H9 (cell line): ENCODE measurements at regions not wholly inside any gene's neighbourhood (a gene's known extent, or its start where the extent isn't known, plus 50 kb on each side); places are given as distances from the start of the nearest gene placed in this dataset.

Experiments
- DNase-seq: peaks from one replicate; pipeline ENCODE4 v3.0.0-alpha.2; 2017
- H2AFZ ChIP-seq: one replicate; pipeline ENCODE4 v1.6.1; 2013; ENCODE audit warnings: mild to moderate bottlenecking, low read length, control low read depth, moderate library complexity
- H2AK5ac ChIP-seq: 2 replicates; pipeline ENCODE4 v1.6.1; 2013; ENCODE audit warnings: low read length, control low read depth, mixed read lengths; ENCODE audit not compliant: insufficient read length
- H2BK120ac ChIP-seq: one replicate; pipeline ENCODE4 v1.6.1; 2013; ENCODE audit warnings: low read depth, mild to moderate bottlenecking, low read length, control low read depth, inconsistent platforms; ENCODE audit not compliant: poor library complexity, severe bottlenecking
- H2BK12ac ChIP-seq: 2 replicates; pipeline ENCODE4 v1.6.1; 2013; ENCODE audit warnings: low read length, control low read depth, mixed read lengths, low read depth; ENCODE audit not compliant: insufficient read length
- H2BK15ac ChIP-seq: 2 replicates; pipeline ENCODE4 v1.6.1; 2013; ENCODE audit warnings: low read depth, low read length, control low read depth
- H2BK20ac ChIP-seq: one replicate; pipeline ENCODE4 v1.6.1; 2013; ENCODE audit warnings: low read depth, mild to moderate bottlenecking, low read length, control low read depth, inconsistent platforms; ENCODE audit not compliant: poor library complexity, severe bottlenecking
- H2BK5ac ChIP-seq: 2 replicates; pipeline ENCODE4 v1.6.1; 2013; ENCODE audit warnings: low read length, control low read depth, mixed read lengths; ENCODE audit not compliant: insufficient read length
- H3K14ac ChIP-seq: 2 replicates; pipeline ENCODE4 v1.6.1; 2013; ENCODE audit warnings: low read length, control low read depth; ENCODE audit not compliant: insufficient read depth
- H3K18ac ChIP-seq: 2 replicates; pipeline ENCODE4 v1.6.1; 2013; ENCODE audit warnings: low read depth, mild to moderate bottlenecking, mixed read lengths, low read length, control low read depth; ENCODE audit not compliant: insufficient read length
- H3K23ac ChIP-seq: 2 replicates; pipeline ENCODE4 v1.6.1; 2013; ENCODE audit warnings: low read length, control low read depth, mixed read lengths, low read depth; ENCODE audit not compliant: insufficient read length
- H3K23me2 ChIP-seq: 2 replicates; pipeline ENCODE4 v1.6.1; 2013; ENCODE audit warnings: low read depth, mild to moderate bottlenecking, mixed read lengths, low read length, control low read depth; ENCODE audit not compliant: insufficient read length, poor library complexity, severe bottlenecking
- H3K27ac ChIP-seq: 2 replicates; pipeline ENCODE4 v1.5.1; 2013; ENCODE audit warnings: low read length, control low read depth, mixed read lengths, low read depth; ENCODE audit not compliant: insufficient read length
- H3K27me3 ChIP-seq: 2 replicates; pipeline ENCODE4 v1.6.1; 2013; ENCODE audit warnings: low read length, control low read depth, inconsistent platforms; ENCODE audit not compliant: insufficient read depth
- H3K4ac ChIP-seq: 2 replicates; pipeline ENCODE4 v1.6.1; 2013; ENCODE audit warnings: low read depth, mild to moderate bottlenecking, control low read depth, inconsistent platforms, low read length, moderate library complexity
- H3K4me1 ChIP-seq: 2 replicates; pipeline ENCODE4 v1.6.1; 2013; ENCODE audit warnings: low read length, control low read depth, inconsistent platforms; ENCODE audit not compliant: insufficient read depth
- H3K4me2 ChIP-seq: 2 replicates; pipeline ENCODE4 v1.6.1; 2013; ENCODE audit warnings: low read length, control low read depth, mixed read lengths; ENCODE audit not compliant: insufficient read length, insufficient read depth
- H3K56ac ChIP-seq: 2 replicates; pipeline ENCODE4 v1.6.1; 2013; ENCODE audit warnings: low read depth, mild to moderate bottlenecking, mixed read lengths, low read length, control low read depth; ENCODE audit not compliant: insufficient read length
- H3K79me1 ChIP-seq: 2 replicates; pipeline ENCODE4 v1.6.1; 2013; ENCODE audit warnings: low read depth, mild to moderate bottlenecking, moderate library complexity, low read length, control low read depth, inconsistent platforms; ENCODE audit not compliant: insufficient read depth, poor library complexity, severe bottlenecking
- H3K79me2 ChIP-seq: 2 replicates; pipeline ENCODE4 v1.6.1; 2013; ENCODE audit warnings: low read length, control low read depth, inconsistent platforms; ENCODE audit not compliant: insufficient read depth
- H3K9ac ChIP-seq: 2 replicates; pipeline ENCODE4 v1.6.1; 2013; ENCODE audit warnings: low read length, control low read depth, mixed read lengths; ENCODE audit not compliant: insufficient read length; ENCODE audit errors: extremely low read depth
- H3K9me3 ChIP-seq: one replicate; pipeline ENCODE4 v1.6.1; 2013; ENCODE audit warnings: low read depth, low read length, inconsistent platforms; ENCODE audit not compliant: control insufficient read depth
- H3T11ph ChIP-seq: one replicate; pipeline ENCODE4 v1.6.1; 2013; ENCODE audit warnings: mild to moderate bottlenecking, low read length, control low read depth, inconsistent platforms
- H4K20me1 ChIP-seq: one replicate; pipeline ENCODE4 v1.6.1; 2013; ENCODE audit not compliant: control insufficient read depth, insufficient read length, insufficient read depth
- H4K5ac ChIP-seq: 2 replicates; pipeline ENCODE4 v1.6.1; 2013; ENCODE audit warnings: low read depth, mild to moderate bottlenecking, mixed read lengths, low read length, control low read depth; ENCODE audit not compliant: insufficient read length
- H4K8ac ChIP-seq: replicated peaks from 2 replicates; pipeline ENCODE4 v1.6.1; 2013; ENCODE audit warnings: low read length, control low read depth, mixed read lengths, low read depth; ENCODE audit not compliant: insufficient read length
- H4K91ac ChIP-seq: 2 replicates; pipeline ENCODE4 v1.6.1; 2013; ENCODE audit warnings: low read depth, mild to moderate bottlenecking, moderate library complexity, mixed read lengths, low read length, control low read depth; ENCODE audit not compliant: insufficient read length
- H3K27ac Mint-ChIP-seq, 3 experiments: 2 replicates in 2 of 3; 3 replicates in 1 of 3; pipeline ENCODE4 v1.8.0; 2020 to 2021; ENCODE audit warnings: mixed read lengths in 3 of 3, mild to moderate bottlenecking in 1 of 3, moderate library complexity in 1 of 3
- H3K27me3 Mint-ChIP-seq: 2 replicates; pipeline ENCODE4 v1.8.0; 2021; ENCODE audit warnings: low read depth, mild to moderate bottlenecking, moderate library complexity, mixed read lengths
- H3K36me3 Mint-ChIP-seq, 3 experiments: 2 replicates in 2 of 3; 3 replicates in 1 of 3; pipeline ENCODE4 v1.8.0; 2020 to 2021; ENCODE audit warnings: low read depth in 3 of 3, mixed read lengths in 3 of 3; ENCODE audit not compliant: insufficient read depth in 1 of 3
- H3K4me1 Mint-ChIP-seq, 2 experiments: 2 replicates each; pipeline ENCODE4 v1.8.0; 2020; ENCODE audit warnings: mixed read lengths in 2 of 2
- H3K4me3 Mint-ChIP-seq, 2 experiments: 2 replicates in 1 of 2; 3 replicates in 1 of 2; pipeline ENCODE4 v1.8.0; 2020 to 2021; ENCODE audit warnings: mild to moderate bottlenecking in 2 of 2, mixed read lengths in 2 of 2, moderate library complexity in 1 of 2
- H3K9me3 Mint-ChIP-seq, 2 experiments: 2 replicates in 1 of 2; 3 replicates in 1 of 2; pipeline ENCODE4 v1.8.0; 2020; ENCODE audit warnings: mild to moderate bottlenecking in 2 of 2, mixed read lengths in 2 of 2, moderate library complexity in 1 of 2
- WGBS: extraction: QIAGEN DNeasy Blood & Tissue Kit; methylation state at CpG from one replicate; pipeline ENCODE4 v1.1.7; 2013; ENCODE audit warnings: missing lambda C conversion rate, low lambda C conversion rate, mixed read lengths; ENCODE audit not compliant: insufficient read length; ENCODE audit errors: extremely low coverage; 5-methylcytosine and 5-hydroxymethylcytosine counted together
- TF ChIP-seq, protein P1 (sequence below): fragments of 200-600 bp; sonication (generic); conservative IDR thresholded peaks from 3 replicates; pipeline ENCODE4 v1.8.0; 2021; ENCODE audit warnings: antibody characterized with exemption, mild to moderate bottlenecking

DNA sequence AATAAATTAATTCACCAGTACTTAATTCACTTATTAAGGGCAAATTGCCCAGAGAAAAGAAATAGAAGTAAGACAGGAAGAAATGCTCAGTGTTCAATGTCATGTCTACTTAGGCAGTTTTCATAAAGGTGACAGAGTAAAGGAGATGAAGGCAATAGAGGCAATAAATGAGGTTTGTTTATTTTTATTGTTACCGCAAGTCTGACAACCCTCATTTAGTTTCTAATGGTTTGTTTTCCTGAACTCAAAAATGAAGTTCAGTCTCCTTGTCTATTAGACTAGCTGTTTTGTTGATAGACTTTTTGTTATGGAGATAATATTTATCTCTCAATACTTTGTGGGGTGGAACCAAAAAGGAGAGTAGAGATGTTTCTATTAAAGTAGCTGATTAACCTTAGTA is 258.3 kb downstream of the C3orf38 start:
- H2AFZ ChIP-seq, result no peak overlapping the region
- no peak overlapping the region for H3K4me3 Mint-ChIP-seq
- no CpG with 5 or more reads among the region's 1 CpG for WGBS

More for the DNA sequence above, 258.3 kb downstream of the C3orf38 start:
- Histone ChIP-seq H3K9me3 (no peaks in the 10 kb centered on the region), H3K23ac (no peak overlapping the region), H3K56ac (no peak overlapping the region), H3K14ac (no peak overlapping the region), H3K18ac (no peak overlapping the region), H2AK5ac (no peak overlapping the region), H4K5ac (no peak overlapping the region), H2BK12ac (no peak overlapping the region), H3T11ph (no peak overlapping the region), H2BK5ac (no peak overlapping the region), H4K8ac (no peak overlapping the region), H3K27ac (no peak overlapping the region), H3K4me1 (no peaks in the 10 kb centered on the region), H3K4me2 (no peak overlapping the region), H3K23me2 (no peaks in the 10 kb centered on the region), H3K79me1 (no peaks in the 10 kb centered on the region), H3K4ac (no peak overlapping the region), H4K20me1 (no peaks in the 10 kb centered on the region), H4K91ac (no peak overlapping the region), H3K79me2 (no peaks in the 10 kb centered on the region), H3K27me3 (no peaks in the 10 kb centered on the region), H2BK120ac (no peak overlapping the region), H2BK20ac (no peak overlapping the region), H3K9ac (no peak overlapping the region), H2BK15ac (no peak overlapping the region)
- no peaks in the 10 kb centered on the region for H3K27me3 Mint-ChIP-seq
- no peaks in the 10 kb centered on the region for H3K36me3 Mint-ChIP-seq
- no peaks in the 10 kb centered on the region for H3K4me1 Mint-ChIP-seq
- DNase-seq, result no peak
- TF ChIP-seq, protein P1, sequence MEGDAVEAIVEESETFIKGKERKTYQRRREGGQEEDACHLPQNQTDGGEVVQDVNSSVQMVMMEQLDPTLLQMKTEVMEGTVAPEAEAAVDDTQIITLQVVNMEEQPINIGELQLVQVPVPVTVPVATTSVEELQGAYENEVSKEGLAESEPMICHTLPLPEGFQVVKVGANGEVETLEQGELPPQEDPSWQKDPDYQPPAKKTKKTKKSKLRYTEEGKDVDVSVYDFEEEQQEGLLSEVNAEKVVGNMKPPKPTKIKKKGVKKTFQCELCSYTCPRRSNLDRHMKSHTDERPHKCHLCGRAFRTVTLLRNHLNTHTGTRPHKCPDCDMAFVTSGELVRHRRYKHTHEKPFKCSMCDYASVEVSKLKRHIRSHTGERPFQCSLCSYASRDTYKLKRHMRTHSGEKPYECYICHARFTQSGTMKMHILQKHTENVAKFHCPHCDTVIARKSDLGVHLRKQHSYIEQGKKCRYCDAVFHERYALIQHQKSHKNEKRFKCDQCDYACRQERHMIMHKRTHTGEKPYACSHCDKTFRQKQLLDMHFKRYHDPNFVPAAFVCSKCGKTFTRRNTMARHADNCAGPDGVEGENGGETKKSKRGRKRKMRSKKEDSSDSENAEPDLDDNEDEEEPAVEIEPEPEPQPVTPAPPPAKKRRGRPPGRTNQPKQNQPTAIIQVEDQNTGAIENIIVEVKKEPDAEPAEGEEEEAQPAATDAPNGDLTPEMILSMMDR, result no peak
- no peaks in the 10 kb centered on the region for H3K9me3 Mint-ChIP-seq
- no peak overlapping the region for H3K27ac Mint-ChIP-seq
